Gastroesophageal sphincter (tissue), 3 donors: ENCODE measurements at regions not wholly inside any gene's neighbourhood (a gene's known extent, or its start where the extent isn't known, plus 50 kb on each side); places are given as distances from the start of the nearest gene placed in this dataset.

Experiments used
- CTCF ChIP-seq, 4 experiments: fragments of 200-600 bp in 2 of 4; fragments of 450-650 bp in 2 of 4; sonication (generic) in 1 of 4; IDR thresholded peaks; one replicate each; pipeline ENCODE4 v1.5.1; 2017 to 2019; ENCODE audit warnings: antibody characterized with exemption in 4 of 4, mild to moderate bottlenecking in 2 of 4, moderate library complexity in 2 of 4
- EP300 ChIP-seq: sonication (generic); formaldehyde crosslinking; IDR thresholded peaks from one replicate; pipeline ENCODE4 v1.6.1; 2017; ENCODE audit warnings: antibody characterized with exemption, mild to moderate bottlenecking
- POLR2A ChIP-seq, 2 donors: fragments of 450-650 bp; IDR thresholded peaks; one replicate each; pipeline ENCODE4 v1.6.1; 2017; ENCODE audit warnings: antibody characterized with exemption in 2 of 2, mild to moderate bottlenecking in 2 of 2, moderate library complexity in 1 of 2
- POLR2AphosphoS5 ChIP-seq: sonication (generic); formaldehyde crosslinking; IDR thresholded peaks from one replicate; pipeline ENCODE4 v1.6.1; 2017; ENCODE audit warnings: antibody characterized with exemption

GRCh38 chr13:54092686-54093085 is 1064.1 kb downstream of the OLFM4 start:
- TF ChIP-seq CTCF (IDR thresholded peaks at IDR 0.05) (no peak), EP300 (no peak), POLR2AphosphoS5 (no peak), POLR2A (IDR thresholded peaks at IDR 0.05) (no peak)
